Vagina (tissue), 2 donors: ENCODE measurements at regions not wholly inside any gene's neighbourhood (a gene's known extent, or its start where the extent isn't known, plus 50 kb on each side); places are given as distances from the start of the nearest gene placed in this dataset.

Source experiments
- DNase-seq, 2 donors: peaks; one replicate each; pipeline ENCODE4 v3.0.0-alpha.2; 2017; ENCODE audit errors: extremely low spot score in 2 of 2
- H3K27ac ChIP-seq: fragments of 200-600 bp; sonication (generic); one replicate; pipeline ENCODE4 v1.5.1; 2019
- H3K27me3 ChIP-seq: fragments of 200-600 bp; sonication (generic); one replicate; pipeline ENCODE4 v1.5.1; 2019
- H3K36me3 ChIP-seq, 2 donors: fragments of 200-600 bp; sonication (generic); one replicate each; pipeline ENCODE4 v1.5.1; 2017 to 2019
- H3K4me1 ChIP-seq: fragments of 200-600 bp; sonication (generic); one replicate; pipeline ENCODE4 v1.5.1; 2019
- H3K4me3 ChIP-seq, 2 donors: fragments of 200-600 bp; sonication (generic); 1 replicate in 1 of 2; 2 replicates in 1 of 2; pipeline ENCODE4 v1.5.1; 2016 to 2019
- H3K9me3 ChIP-seq: fragments of 200-600 bp; sonication (generic); one replicate; pipeline ENCODE4 v1.5.1; 2019
- POLR2A ChIP-seq, 2 donors: fragments of 450-650 bp; IDR thresholded peaks; one replicate each; pipeline ENCODE4 v1.6.1; 2017; ENCODE audit warnings: antibody characterized with exemption in 2 of 2, mild to moderate bottlenecking in 2 of 2, moderate library complexity in 2 of 2
- POLR2AphosphoS5 ChIP-seq, 2 donors: sonication (generic); formaldehyde crosslinking; IDR thresholded peaks; one replicate each; pipeline ENCODE4 v1.9.0; 2017; ENCODE audit warnings: antibody characterized with exemption in 2 of 2, mild to moderate bottlenecking in 2 of 2, low read depth in 1 of 2; ENCODE audit not compliant: insufficient read depth in 1 of 2
- intact Hi-C: fragments of 100-400 bp; cut with DNase I; formaldehyde crosslinking; loops from one replicate; pipeline ENCODE4 v1.15.1; 2023
- TF ChIP-seq, protein P1 (sequence below), 3 experiments: fragments of 450-650 bp in 2 of 3; fragments of 200-600 bp in 1 of 3; sonication (generic) in 1 of 3; IDR thresholded peaks; one replicate each; pipeline ENCODE4 v1.5.1; 2017 to 2019; ENCODE audit warnings: antibody characterized with exemption in 3 of 3, mild to moderate bottlenecking in 2 of 3, moderate library complexity in 2 of 3

DNA sequence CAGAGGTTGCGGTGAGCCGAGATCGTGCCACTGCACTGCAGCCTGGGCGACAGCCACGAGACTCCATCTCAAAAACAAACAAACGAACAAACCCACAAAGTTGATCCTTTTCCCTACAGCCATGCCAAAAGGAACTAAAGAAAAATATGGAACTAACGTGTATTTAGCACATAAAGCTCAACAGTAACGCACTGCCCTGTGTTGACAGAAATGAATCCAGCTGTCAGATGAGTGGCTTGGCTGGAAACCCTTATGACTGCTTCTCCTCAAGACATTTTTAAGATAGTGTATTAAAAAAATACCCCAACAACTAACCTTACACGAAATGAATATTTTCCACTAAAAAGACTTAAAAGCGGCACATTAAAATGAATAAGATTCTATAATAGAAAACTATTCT, 62.9 kb upstream of the TUBA3E start:
- no peaks in the 10 kb centered on the region for H3K9me3 ChIP-seq
- H3K27me3 ChIP-seq, result no peaks in the 10 kb centered on the region
- DNase-seq, result no peak
- H3K4me3 ChIP-seq, result no peak overlapping the region
- H3K4me1 ChIP-seq, result no peaks in the 10 kb centered on the region
- H3K36me3 ChIP-seq, result no peaks in the 10 kb centered on the region
- no peak overlapping the region for H3K27ac ChIP-seq
- intact Hi-C loops, result no loop called here
- TF ChIP-seq POLR2AphosphoS5 (IDR thresholded peaks at IDR 0.05; ENCODE audit: insufficient read depth in 1 of 2, low read depth in 1 of 2), result no peak
- TF ChIP-seq, protein P1, sequence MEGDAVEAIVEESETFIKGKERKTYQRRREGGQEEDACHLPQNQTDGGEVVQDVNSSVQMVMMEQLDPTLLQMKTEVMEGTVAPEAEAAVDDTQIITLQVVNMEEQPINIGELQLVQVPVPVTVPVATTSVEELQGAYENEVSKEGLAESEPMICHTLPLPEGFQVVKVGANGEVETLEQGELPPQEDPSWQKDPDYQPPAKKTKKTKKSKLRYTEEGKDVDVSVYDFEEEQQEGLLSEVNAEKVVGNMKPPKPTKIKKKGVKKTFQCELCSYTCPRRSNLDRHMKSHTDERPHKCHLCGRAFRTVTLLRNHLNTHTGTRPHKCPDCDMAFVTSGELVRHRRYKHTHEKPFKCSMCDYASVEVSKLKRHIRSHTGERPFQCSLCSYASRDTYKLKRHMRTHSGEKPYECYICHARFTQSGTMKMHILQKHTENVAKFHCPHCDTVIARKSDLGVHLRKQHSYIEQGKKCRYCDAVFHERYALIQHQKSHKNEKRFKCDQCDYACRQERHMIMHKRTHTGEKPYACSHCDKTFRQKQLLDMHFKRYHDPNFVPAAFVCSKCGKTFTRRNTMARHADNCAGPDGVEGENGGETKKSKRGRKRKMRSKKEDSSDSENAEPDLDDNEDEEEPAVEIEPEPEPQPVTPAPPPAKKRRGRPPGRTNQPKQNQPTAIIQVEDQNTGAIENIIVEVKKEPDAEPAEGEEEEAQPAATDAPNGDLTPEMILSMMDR (IDR thresholded peaks at IDR 0.05), result no peak
- no peak for TF ChIP-seq POLR2A (IDR thresholded peaks at IDR 0.05)

DNA sequence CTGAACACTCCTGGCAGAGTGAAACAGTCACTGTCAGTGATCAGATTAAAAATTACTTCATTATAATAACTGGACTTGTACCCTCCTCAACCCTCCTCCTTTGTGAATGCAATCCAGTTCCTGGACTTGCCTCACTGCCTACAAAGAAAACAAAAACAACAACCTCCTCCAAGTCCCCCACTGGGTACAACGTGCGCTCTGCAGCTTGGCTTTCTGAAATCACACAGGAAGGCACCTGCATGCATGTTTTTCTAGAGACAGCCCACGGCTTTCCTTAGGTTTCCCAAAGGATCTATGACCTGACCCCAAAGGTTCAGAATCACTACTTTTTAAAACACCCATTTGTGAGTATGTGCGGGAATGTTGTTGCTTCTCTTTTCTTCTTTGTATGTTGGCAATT, 61.4 kb upstream of the TUBA3E start:
- no peak overlapping the region for H3K4me3 ChIP-seq
- intact Hi-C loops, result no loop called here
- H3K36me3 ChIP-seq, result no peaks in the 10 kb centered on the region
- DNase-seq, result no peak
- no peaks in the 10 kb centered on the region for H3K4me1 ChIP-seq
- H3K27ac ChIP-seq, result no peak overlapping the region
- no peaks in the 10 kb centered on the region for H3K9me3 ChIP-seq
- H3K27me3 ChIP-seq, result no peaks in the 10 kb centered on the region
- TF ChIP-seq, protein P1 (IDR thresholded peaks at IDR 0.05), result no peak
- TF ChIP-seq POLR2AphosphoS5 (IDR thresholded peaks at IDR 0.05; ENCODE audit: insufficient read depth in 1 of 2, low read depth in 1 of 2) (no peak), POLR2A (IDR thresholded peaks at IDR 0.05) (no peak)

DNA sequence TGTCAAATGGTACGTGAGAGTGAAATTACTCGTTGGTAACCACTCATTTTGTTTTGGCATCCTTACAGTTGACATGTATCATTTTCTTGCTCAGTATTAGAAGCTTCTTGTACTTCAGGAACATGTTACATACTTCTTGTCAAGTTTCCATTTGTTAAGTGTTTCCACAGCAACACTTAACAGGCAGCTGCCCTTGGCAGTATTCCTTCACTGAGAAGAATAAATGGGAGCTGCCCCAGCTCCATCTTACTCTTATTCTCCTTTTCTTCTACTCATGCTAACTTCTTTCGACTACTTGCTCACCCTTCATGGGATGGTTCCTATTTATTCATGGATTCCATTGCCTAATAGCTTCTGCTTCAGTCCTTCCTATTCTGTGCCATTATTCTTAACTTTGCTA, 60.1 kb upstream of the TUBA3E start:
- no peaks in the 10 kb centered on the region for H3K9me3 ChIP-seq
- intact Hi-C loops, result no loop called here
- no peak for DNase-seq
- no peak overlapping the region for H3K4me3 ChIP-seq
- no peak overlapping the region for H3K27ac ChIP-seq
- H3K36me3 ChIP-seq, result no peaks in the 10 kb centered on the region
- H3K27me3 ChIP-seq, result no peaks in the 10 kb centered on the region
- no peaks in the 10 kb centered on the region for H3K4me1 ChIP-seq
- no peak for TF ChIP-seq POLR2AphosphoS5 (IDR thresholded peaks at IDR 0.05; ENCODE audit: insufficient read depth in 1 of 2, low read depth in 1 of 2)
- TF ChIP-seq POLR2A (IDR thresholded peaks at IDR 0.05), result no peak
- TF ChIP-seq, protein P1 (IDR thresholded peaks at IDR 0.05), result no peak

DNA sequence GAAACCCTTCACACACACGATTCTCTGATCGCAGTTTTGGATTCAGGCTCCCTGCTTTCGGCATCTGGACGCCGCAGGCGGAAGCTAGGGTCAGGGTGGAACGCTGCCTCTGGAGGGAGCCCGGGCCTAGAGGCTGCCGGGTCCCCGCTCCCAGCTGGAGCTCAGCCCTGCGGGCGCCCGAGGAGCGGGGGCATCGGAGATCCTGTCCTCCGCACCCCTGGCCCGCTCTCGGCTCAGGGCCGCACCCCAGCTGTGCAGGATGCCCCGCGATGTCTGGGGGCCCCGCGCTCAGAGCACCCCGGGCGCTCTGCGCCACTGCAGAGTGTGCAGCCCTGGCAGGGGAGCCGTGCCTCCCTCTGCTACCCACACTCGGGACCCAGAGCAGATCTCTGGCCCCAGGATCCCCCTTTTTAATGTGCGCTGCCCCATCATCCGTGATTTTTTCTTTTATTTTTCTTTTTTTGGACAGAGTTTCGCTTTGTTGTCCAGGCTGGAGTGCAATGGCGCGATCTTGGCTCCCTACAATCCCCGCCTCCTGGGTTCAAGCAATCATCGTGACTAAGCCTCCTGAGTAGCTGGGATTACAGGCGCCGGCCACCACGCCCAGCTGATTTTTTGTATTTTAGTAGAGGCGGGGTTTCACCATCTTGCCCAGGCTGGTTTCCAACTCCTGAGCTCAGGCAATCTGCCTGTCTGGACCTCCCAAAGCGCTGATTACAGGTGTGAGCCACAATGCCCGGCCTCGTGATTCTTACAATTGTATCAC, 54.8 kb upstream of the TUBA3E start:
- H3K27me3 ChIP-seq, result no peaks in the 10 kb centered on the region
- H3K9me3 ChIP-seq, result no peaks in the 10 kb centered on the region
- DNase-seq, result no peak
- intact Hi-C loops, result no loop called here
- H3K4me3 ChIP-seq, result peak overlapping the region in 1 of 2 donors; percentile 48
- H3K4me1 ChIP-seq, result no peaks in the 10 kb centered on the region
- no peak overlapping the region for H3K27ac ChIP-seq
- TF ChIP-seq, protein P1 (IDR thresholded peaks at IDR 0.05), result no peak
- TF ChIP-seq POLR2A (IDR thresholded peaks at IDR 0.05) (no peak), POLR2AphosphoS5 (IDR thresholded peaks at IDR 0.05; ENCODE audit: insufficient read depth in 1 of 2, low read depth in 1 of 2) (no peak)
- H3K36me3 ChIP-seq, result no peaks in the 10 kb centered on the region

DNA sequence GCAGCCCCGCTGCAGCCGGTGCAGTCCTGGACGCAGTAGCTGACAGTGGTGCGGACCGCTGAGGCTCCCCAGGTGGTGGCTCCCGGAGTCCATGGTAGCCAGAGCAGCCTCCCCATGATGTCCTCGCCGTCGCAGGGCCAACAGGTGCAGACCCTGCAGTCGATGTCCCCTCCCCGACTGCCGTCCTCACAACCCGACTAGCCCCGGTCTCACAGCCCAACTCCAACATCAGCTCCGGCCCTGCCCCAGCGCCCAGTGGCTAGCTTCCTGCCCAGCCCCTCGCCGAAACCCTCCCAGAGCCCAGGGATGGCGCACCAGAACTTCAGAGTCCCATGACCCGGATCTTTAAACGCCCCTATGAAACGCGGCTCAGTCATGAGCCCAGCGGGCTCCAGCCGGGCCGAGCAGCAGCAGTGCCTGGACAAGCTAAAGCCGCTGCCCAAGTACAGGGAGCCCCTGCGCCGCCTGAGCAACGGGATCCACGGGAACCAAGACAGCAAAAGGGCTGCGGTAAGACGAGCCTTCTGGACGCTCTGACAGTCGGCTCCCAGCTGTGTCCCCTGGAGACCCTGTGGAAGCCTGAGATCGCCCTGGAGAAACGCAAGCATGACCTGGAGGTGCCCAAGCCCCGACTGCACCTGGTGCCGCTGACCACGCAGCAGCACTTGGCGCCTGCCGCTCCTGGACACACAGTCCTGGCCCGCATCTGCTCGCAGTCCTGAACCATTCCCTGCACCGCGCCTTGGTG, 53.8 kb upstream of the TUBA3E start:
- H3K9me3 ChIP-seq, result no peaks in the 10 kb centered on the region
- DNase-seq, result no peak
- intact Hi-C loops, result no loop called here
- no peaks in the 10 kb centered on the region for H3K4me1 ChIP-seq
- H3K27me3 ChIP-seq, result no peaks in the 10 kb centered on the region
- H3K27ac ChIP-seq, result no peak overlapping the region
- TF ChIP-seq POLR2A (IDR thresholded peaks at IDR 0.05), result no peak
- TF ChIP-seq, protein P1 (IDR thresholded peaks at IDR 0.05), result no peak
- no peak for TF ChIP-seq POLR2AphosphoS5 (IDR thresholded peaks at IDR 0.05; ENCODE audit: insufficient read depth in 1 of 2, low read depth in 1 of 2)
- no peak overlapping the region for H3K4me3 ChIP-seq
- H3K36me3 ChIP-seq, result no peaks in the 10 kb centered on the region
